ENCODE measurements at regions not wholly inside any gene's neighbourhood (a gene's known extent, or its start where the extent isn't known, plus 50 kb on each side); places are given as distances from the start of the nearest gene placed in this dataset.

DNA sequence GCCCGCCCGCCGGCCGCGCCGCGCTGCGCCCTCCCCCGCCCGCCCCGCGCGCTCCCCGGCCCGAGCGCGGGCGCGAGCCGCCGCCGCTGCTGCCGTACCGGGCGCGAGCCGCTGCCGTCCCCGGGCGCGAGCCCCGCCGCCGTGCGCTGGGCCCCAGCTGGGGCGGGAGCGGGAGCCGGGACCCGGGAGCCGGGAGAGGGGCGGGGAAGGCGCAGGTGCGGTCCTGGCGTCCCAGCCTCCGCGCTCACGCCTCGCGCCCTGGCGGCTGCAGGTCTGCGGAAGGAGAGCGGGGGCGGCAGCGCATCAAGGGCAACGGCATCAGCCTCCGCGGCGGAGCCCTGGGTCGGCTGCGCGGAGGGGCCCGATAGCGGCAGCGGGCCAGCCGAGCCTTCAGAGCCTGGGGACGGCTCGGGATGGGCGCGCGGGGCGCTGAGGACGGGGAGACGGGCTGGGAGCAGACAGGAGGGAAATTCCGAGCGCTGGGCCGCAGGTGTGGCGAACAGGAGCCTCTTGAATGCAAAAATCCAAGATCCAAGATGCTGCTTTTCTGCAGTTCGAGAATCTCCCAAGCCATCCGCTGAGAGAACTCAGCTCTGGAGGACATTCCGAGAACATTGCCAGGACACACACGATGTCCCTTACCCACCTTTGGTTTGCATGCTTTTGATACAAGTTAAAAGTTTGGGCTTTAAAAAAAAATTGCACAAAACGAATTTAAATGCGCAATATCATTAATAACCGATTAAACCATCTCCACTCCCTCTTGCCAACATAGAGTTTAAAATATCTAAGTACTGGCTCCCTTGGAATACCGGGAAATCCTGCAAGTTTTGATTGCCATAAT is 251.1 kb downstream of the TJP1 start:
- peaks cover 50% of the 10 kb centered on the region for H3K27me3 ChIP-seq (ENCODE audit: control insufficient read depth, insufficient read depth, low read length)
- peak overlapping the region; percentile 32 for H3K27ac ChIP-seq (ENCODE audit: low read depth, low read length)
- H3K4me1 ChIP-seq (ENCODE audit: control insufficient read depth, insufficient read depth, low read length) = peaks cover 17% of the 10 kb centered on the region
- H3K4me3 ChIP-seq (ENCODE audit: low read depth, low read length) = peak overlapping the region; percentile 75
- H3K36me3 ChIP-seq (ENCODE audit: control insufficient read depth, insufficient read depth, low read length) = no peaks in the 10 kb centered on the region
- H3K9me3 ChIP-seq (ENCODE audit: control insufficient read depth, insufficient read depth, low read length) = no peaks in the 10 kb centered on the region
- 0 out of 2 replicates have a peak overlapping the region, but pooled peaks have one; percentile 32 for H3K9ac ChIP-seq (ENCODE audit: low read depth, low read length)

DNA sequence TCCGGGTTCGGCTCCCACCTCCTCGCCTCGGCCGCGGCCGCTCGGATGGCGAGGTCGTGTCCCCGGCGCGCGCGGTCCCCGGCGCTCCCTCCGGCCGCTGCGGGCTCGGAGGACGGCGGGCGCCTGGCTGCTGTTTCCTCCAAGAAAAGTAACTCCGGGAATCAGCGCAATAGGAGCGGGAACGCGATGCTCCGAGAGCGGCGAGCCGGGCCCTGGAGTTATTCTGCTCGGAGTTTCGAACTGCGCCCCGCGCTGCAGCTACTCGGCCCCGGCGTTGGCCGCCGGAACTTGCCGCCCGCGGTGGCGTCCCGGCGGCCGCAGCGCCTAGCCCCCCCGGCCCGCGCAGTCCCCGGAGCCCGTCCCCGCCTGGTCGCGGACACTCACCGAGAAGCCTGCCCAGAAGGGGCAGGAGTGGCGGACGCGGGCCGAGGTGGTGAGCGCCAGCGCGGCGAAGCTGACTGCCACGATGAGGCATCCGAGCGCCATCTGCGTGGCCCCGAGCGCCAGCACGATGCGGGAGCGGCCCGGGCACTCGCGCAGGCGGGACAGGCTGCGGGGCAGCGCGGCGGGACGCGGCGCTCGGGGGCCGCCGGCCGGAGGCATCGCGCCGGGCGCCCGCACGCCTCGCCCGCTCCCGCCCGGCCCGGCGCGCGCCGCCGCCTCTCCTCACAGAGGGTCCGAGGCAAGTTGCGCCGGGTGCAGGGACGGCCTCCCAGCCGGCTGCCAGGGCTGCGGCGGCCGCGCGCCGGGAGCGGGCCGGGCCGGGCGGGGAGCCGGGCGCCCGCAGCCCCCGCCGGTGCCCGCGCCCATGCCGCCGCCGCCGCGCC is 251.9 kb downstream of the TJP1 start:
- H3K9me3 ChIP-seq (ENCODE audit: control insufficient read depth, insufficient read depth, low read length) = no peaks in the 10 kb centered on the region
- no peaks in the 10 kb centered on the region for H3K36me3 ChIP-seq (ENCODE audit: control insufficient read depth, insufficient read depth, low read length)
- H3K9ac ChIP-seq (ENCODE audit: low read depth, low read length) = no peak overlapping the region
- peaks cover 50% of the 10 kb centered on the region for H3K27me3 ChIP-seq (ENCODE audit: control insufficient read depth, insufficient read depth, low read length)
- no peak overlapping the region for H3K27ac ChIP-seq (ENCODE audit: low read depth, low read length)
- H3K4me3 ChIP-seq (ENCODE audit: low read depth, low read length) = peak overlapping the region; percentile 73
- peaks cover 17% of the 10 kb centered on the region for H3K4me1 ChIP-seq (ENCODE audit: control insufficient read depth, insufficient read depth, low read length)

DNA sequence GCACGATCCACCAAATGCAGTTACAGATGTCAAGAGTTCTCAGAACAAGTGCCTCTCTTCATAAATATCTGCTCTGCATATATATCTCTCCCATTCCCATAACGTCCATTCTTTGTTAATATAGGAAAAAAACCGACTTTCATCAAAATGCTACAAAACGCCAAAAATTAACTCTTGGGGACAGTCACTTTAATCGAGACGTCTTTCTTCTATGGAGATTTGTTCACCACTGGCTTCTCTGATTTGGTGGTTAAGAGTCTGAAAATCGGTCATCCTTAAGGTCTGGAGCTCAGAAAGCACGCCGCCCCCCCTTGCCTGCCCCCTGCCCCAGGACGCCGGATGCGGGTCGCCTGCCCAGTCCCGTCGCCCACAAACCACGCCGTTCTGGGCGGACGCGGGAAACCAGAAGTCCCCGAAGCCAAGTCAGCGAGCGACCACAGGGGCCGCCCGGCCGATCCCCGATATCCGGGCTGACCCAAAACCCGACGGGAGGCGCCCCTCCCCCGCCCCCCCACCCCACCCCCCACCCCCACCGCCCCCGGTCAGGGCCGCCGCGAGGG is 252.7 kb downstream of the TJP1 start:
- Histone ChIP-seq H3K9me3 (ENCODE audit: control insufficient read depth, insufficient read depth, low read length) (no peaks in the 10 kb centered on the region), H3K9ac (ENCODE audit: low read depth, low read length) (no peak overlapping the region), H3K36me3 (ENCODE audit: control insufficient read depth, insufficient read depth, low read length) (no peaks in the 10 kb centered on the region), H3K4me1 (ENCODE audit: control insufficient read depth, insufficient read depth, low read length) (peaks cover 17% of the 10 kb centered on the region), H3K4me3 (ENCODE audit: low read depth, low read length) (peak overlapping the region; percentile 73), H3K27me3 (ENCODE audit: control insufficient read depth, insufficient read depth, low read length) (peaks cover 46% of the 10 kb centered on the region), H3K27ac (ENCODE audit: low read depth, low read length) (no peak overlapping the region)

DNA sequence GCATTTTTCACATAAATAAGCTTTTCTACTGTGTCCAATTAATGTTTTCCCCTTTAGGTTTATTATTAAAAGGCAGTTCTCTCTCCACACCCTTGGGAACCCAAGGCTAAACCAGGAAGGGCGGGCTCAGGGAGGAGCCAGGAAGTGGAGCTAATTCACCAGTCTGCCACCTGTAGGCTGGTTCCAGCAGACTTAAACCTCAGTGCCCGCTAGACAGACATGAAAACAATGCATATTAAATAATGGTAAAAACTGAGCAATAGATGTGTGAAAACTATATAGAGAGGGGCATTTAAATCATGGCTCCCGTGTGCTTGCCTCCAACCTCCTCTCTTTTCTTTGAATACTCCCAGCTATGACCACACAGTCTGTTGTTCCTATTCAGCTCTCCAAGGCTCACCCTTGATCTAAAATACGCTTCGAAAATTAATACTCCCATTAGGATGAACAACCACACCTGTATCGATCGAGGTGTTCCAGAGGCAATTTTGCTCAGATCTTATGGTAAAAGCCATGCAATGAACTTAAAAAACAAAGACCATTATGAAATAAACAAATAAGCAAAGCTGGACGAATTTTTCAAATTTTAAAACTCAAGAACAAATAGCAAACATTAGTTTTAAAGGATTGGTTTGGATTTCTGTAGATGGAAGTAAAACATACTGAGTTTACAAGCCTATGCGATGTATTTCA is 253.3 kb downstream of the TJP1 start:
- H3K9ac ChIP-seq (ENCODE audit: low read depth, low read length) = no peak overlapping the region
- H3K36me3 ChIP-seq (ENCODE audit: control insufficient read depth, insufficient read depth, low read length) = no peaks in the 10 kb centered on the region
- peak overlapping the region; percentile 53; the same call in 1 of the 2 replicates for H3K4me3 ChIP-seq (ENCODE audit: low read depth, low read length)
- peaks cover 17% of the 10 kb centered on the region for H3K4me1 ChIP-seq (ENCODE audit: control insufficient read depth, insufficient read depth, low read length)
- peaks cover 43% of the 10 kb centered on the region for H3K27me3 ChIP-seq (ENCODE audit: control insufficient read depth, insufficient read depth, low read length)
- no peaks in the 10 kb centered on the region for H3K9me3 ChIP-seq (ENCODE audit: control insufficient read depth, insufficient read depth, low read length)
- H3K27ac ChIP-seq (ENCODE audit: low read depth, low read length) = no peak overlapping the region

DNA sequence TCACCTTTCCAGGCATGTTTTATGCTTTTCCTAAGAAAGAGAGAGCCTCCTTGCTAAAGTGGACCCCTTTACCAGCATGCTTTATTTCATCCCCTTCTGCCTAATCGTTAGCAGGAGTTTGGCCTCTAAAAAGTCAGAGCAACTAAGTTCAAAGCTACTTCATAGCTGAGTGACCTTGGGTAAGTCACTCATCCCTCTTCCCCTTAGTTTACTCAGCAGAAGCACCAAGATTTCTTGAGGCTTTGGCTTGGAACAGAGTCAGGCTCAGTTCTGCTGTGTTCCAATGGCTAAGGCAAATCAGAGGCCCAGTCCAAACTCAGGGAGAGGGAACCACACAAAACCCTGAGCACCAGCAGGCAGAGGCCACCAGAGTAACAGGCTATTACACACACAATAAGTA is 254.9 kb downstream of the TJP1 start:
- Histone ChIP-seq H3K4me3 (ENCODE audit: low read depth, low read length) (no peak overlapping the region), H3K27me3 (ENCODE audit: control insufficient read depth, insufficient read depth, low read length) (peaks cover 26% of the 10 kb centered on the region), H3K9ac (ENCODE audit: low read depth, low read length) (no peak overlapping the region), H3K4me1 (ENCODE audit: control insufficient read depth, insufficient read depth, low read length) (peaks cover 16% of the 10 kb centered on the region), H3K36me3 (ENCODE audit: control insufficient read depth, insufficient read depth, low read length) (no peaks in the 10 kb centered on the region), H3K9me3 (ENCODE audit: control insufficient read depth, insufficient read depth, low read length) (no peaks in the 10 kb centered on the region), H3K27ac (ENCODE audit: low read depth, low read length) (no peak overlapping the region)

DNA sequence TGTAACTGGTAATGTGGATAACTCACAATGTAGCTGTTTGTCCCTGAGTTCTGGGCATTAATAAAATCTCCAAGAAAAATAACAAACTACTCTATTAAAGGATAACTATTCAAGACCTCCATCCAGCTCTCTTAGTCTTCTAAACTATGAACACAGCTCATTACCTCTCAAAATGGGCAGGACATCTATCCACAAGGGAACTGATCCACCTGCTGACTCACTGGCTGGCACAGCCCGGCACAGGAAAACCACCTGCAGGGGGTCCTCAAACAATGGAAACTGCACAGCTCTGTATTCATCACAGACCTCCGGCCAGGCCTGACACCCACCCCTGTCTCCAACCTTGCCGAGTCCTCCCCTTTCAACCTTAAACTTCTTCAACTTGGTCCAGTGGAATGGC is 255.4 kb downstream of the TJP1 start:
- no peak overlapping the region for H3K27ac ChIP-seq (ENCODE audit: low read depth, low read length)
- peaks cover 22% of the 10 kb centered on the region for H3K27me3 ChIP-seq (ENCODE audit: control insufficient read depth, insufficient read depth, low read length)
- peaks cover 12% of the 10 kb centered on the region for H3K4me1 ChIP-seq (ENCODE audit: control insufficient read depth, insufficient read depth, low read length)
- H3K9ac ChIP-seq (ENCODE audit: low read depth, low read length) = no peak overlapping the region
- no peaks in the 10 kb centered on the region for H3K9me3 ChIP-seq (ENCODE audit: control insufficient read depth, insufficient read depth, low read length)
- no peaks in the 10 kb centered on the region for H3K36me3 ChIP-seq (ENCODE audit: control insufficient read depth, insufficient read depth, low read length)
- H3K4me3 ChIP-seq (ENCODE audit: low read depth, low read length) = no peak overlapping the region

DNA sequence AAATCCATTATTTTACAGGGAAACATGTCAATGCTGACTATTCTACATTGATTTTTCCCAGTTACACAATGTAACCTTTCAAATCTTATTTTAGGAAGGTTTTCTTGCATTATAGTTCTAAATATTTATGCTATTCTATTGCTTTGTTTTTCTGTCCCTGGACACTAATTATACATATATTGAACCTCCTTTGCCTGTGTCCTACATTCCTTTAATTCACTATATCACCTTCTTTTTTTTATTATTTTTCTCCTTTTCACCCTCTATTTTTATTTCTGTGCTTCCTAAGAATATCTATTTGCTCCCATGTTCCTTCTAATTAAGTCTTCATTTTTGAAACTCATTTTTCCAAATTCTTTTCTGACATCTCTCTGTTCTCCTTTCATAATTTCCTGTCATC is 259.2 kb downstream of the TJP1 start:
- H3K4me3 ChIP-seq (ENCODE audit: low read depth, low read length) = no peak overlapping the region
- H3K4me1 ChIP-seq (ENCODE audit: control insufficient read depth, insufficient read depth, low read length) = no peaks in the 10 kb centered on the region
- no peak overlapping the region for H3K27ac ChIP-seq (ENCODE audit: low read depth, low read length)
- no peaks in the 10 kb centered on the region for H3K9me3 ChIP-seq (ENCODE audit: control insufficient read depth, insufficient read depth, low read length)
- H3K36me3 ChIP-seq (ENCODE audit: control insufficient read depth, insufficient read depth, low read length) = no peaks in the 10 kb centered on the region
- no peaks in the 10 kb centered on the region for H3K27me3 ChIP-seq (ENCODE audit: control insufficient read depth, insufficient read depth, low read length)
- no peak overlapping the region for H3K9ac ChIP-seq (ENCODE audit: low read depth, low read length)

DNA sequence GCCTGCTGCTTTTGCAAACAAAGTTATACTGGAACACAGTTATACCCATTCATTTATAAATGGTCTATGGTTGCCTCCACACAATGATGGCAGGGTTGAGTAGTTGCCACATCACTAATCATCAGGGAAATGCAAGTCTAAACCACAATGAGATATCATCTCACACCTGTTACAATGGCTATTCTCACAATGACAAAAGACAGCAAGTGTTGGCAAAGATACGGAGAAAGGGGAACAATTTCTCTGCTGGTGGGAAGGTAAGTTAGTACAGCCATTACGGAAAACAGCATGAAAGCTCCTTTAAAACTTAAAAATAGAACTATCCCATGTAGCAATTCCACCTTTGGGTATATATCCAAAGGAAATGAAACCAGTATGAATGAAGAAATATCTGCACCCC is 261.4 kb downstream of the TJP1 start:
- Histone ChIP-seq H3K4me1 (ENCODE audit: control insufficient read depth, insufficient read depth, low read length) (no peaks in the 10 kb centered on the region), H3K4me3 (ENCODE audit: low read depth, low read length) (no peak overlapping the region)

DNA sequence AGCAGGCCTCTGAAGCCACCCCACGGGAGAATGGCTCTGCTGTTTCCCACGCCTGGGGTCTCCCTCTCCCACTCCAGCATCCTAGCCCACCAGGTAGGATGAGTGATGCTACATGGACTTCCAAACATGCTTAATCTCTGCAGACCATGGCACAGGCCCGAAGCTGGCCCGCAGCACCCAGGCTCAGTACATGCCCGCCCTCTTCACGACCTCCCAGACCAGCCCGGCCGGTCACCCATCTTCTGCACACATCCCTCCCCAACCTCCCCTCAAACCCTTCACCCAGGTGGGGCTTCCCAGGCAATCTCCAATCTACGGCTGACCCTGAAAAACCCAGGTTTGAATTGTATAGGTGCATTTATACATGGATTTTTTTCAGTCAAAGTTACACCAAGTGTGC is 264.0 kb downstream of the TJP1 start:
- Histone ChIP-seq H3K27me3 (ENCODE audit: control insufficient read depth, insufficient read depth, low read length) (no peaks in the 10 kb centered on the region), H3K36me3 (ENCODE audit: control insufficient read depth, insufficient read depth, low read length) (no peaks in the 10 kb centered on the region), H3K9me3 (ENCODE audit: control insufficient read depth, insufficient read depth, low read length) (no peaks in the 10 kb centered on the region), H3K4me1 (ENCODE audit: control insufficient read depth, insufficient read depth, low read length) (peaks cover 11% of the 10 kb centered on the region; the same call in 1 of the 2 replicates), H3K9ac (ENCODE audit: low read depth, low read length) (no peak overlapping the region), H3K27ac (ENCODE audit: low read depth, low read length) (no peak overlapping the region), H3K4me3 (ENCODE audit: low read depth, low read length) (no peak overlapping the region)

More for the DNA sequence above, 261.4 kb downstream of the TJP1 start:
- Histone ChIP-seq H3K9ac (ENCODE audit: low read depth, low read length) (no peak overlapping the region), H3K9me3 (ENCODE audit: control insufficient read depth, insufficient read depth, low read length) (no peaks in the 10 kb centered on the region), H3K27ac (ENCODE audit: low read depth, low read length) (no peak overlapping the region), H3K27me3 (ENCODE audit: control insufficient read depth, insufficient read depth, low read length) (no peaks in the 10 kb centered on the region), H3K36me3 (ENCODE audit: control insufficient read depth, insufficient read depth, low read length) (no peaks in the 10 kb centered on the region)

DNA sequence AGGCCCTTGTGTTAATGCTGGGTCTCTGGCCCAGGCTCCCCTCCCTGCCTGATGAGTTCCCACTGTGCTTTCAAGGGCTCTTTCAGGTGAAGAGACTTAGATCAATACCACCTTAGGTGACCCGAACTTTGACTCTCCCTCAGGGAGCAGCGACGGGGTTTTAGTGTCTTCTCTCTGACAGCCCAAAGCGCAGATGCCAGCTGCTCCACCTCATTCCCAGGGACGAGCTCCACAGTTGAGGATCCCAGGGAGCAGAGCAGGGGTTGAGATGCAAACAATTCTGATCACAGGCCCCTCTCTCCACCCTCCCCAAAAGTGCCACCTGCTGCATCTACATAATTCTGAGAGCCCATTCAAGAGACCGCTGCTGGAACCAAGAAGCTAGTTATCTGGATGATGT is 265.1 kb downstream of the TJP1 start:
- Histone ChIP-seq H3K4me1 (ENCODE audit: control insufficient read depth, insufficient read depth, low read length) (peaks cover 11% of the 10 kb centered on the region; the same call in 1 of the 2 replicates), H3K27ac (ENCODE audit: low read depth, low read length) (no peak overlapping the region), H3K27me3 (ENCODE audit: control insufficient read depth, insufficient read depth, low read length) (no peaks in the 10 kb centered on the region), H3K4me3 (ENCODE audit: low read depth, low read length) (no peak overlapping the region), H3K9ac (ENCODE audit: low read depth, low read length) (no peak overlapping the region), H3K9me3 (ENCODE audit: control insufficient read depth, insufficient read depth, low read length) (no peaks in the 10 kb centered on the region), H3K36me3 (ENCODE audit: control insufficient read depth, insufficient read depth, low read length) (no peaks in the 10 kb centered on the region)
